GM21526 (cell line): ENCODE measurements at regions not wholly inside any gene's neighbourhood (a gene's known extent, or its start where the extent isn't known, plus 50 kb on each side); places are given as distances from the start of the nearest gene placed in this dataset.

Experiments used
- ATAC-seq: cut with Tn5 transposase; IDR thresholded peaks from one replicate; pipeline ENCODE4 v1.9.1; 2021; ENCODE audit warnings: moderate library complexity; ENCODE audit not compliant: unreplicated experiment, low FRiP score

DNA sequence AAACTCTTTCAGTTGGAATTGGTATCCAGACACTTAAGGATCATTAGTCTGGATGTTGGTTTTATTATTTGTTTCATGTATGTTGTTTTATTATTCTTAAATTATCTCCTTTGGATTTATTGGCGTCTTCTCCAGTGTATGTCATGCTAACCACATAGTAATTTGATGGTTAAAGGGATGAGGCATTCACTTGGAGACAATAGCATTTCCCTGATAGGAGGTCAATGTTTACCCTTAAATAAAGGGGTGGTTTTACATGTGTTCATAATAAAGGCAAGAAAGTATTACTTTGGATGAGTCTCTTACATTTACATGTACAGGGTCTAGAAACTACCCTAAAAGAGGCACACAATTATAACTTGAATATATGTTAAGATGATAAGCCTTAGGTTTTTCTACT lies 51.2 kb upstream of the RNF144B start:
- no peak for ATAC-seq

DNA sequence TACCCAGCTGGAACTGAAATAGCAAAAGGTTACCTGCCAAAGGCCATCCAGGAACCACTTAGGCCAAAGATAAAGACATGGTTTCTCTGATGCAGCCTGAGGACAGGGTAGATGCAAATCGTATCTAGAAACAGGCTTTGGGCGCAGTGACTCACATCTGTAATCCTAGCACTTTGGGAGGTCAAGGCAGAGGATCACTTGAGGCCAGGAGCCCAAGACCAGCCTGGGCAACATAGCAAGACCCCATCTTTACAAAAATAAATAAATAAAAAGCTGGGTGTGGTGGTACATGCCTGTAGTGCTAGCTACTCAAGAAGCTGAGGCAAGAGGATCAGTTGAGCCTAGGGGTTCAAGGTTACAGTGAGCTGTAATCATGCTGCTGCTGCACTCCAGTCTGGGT lies 52.9 kb upstream of the RNF144B start:
- ATAC-seq = no peak

DNA sequence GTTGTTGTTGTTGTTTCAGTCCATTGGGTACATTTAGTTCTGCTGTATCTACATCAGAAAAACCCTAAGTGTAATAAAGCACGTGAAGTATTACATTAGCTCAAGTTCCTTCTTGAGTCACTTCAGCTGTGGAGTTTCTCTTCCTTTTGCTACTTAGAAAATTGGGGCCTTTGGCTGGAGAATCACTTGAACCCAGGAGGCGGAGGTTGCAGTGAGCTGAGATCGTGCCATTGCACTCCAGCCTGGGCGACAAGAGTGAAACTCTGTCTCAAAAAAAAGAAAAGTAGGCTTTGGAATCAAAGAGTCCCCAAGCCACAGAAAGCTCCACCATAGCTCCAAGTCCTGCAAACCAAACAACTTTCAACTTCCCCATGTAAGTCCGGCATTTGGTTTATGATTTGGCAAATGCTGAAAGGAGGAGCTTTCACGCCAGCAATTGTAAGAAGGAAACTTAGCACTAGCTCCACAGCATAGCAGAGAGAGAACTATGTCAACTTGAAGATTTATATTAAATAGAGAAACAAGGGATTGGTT lies 56.5 kb upstream of the RNF144B start:
- ATAC-seq = no peak

DNA sequence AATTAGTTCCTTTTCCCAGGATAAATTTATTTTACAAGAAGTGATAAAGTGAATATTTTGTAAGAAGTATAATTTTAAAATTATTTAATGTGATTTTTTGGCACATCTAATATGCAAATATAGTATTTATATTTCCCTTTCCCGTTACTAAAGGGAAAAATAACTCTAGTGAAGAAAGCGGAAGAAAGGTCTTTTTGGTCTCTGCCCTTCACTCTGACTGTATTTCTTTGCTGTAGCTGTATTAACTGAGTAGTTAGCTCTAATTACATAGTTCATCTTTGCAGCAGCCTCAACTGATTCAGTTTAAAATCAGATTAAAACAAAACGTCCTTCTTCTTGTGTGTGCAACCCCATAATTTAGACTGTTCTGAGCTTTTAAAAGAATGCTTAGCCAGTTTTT lies 57.4 kb upstream of the RNF144B start:
- no peak for ATAC-seq

DNA sequence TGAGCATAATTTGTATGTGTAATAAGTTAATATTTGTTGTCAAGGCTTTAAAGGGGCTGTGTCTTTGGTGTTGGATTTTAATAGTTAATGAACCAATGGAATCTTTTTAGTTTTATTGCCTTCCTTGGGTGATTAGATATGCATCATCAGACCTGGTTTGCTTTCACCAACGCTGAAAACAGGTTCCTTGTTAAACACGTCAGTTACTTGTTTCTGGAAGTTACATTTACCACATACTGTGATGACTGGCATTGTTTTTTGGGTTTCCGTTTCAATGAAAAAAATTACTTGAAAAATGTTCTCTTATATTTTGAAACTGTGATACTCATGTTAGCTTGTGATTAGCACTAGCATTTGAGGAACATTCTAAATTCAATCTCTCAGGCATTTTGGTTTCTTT lies 58.6 kb upstream of the RNF144B start:
- no peak for ATAC-seq

DNA sequence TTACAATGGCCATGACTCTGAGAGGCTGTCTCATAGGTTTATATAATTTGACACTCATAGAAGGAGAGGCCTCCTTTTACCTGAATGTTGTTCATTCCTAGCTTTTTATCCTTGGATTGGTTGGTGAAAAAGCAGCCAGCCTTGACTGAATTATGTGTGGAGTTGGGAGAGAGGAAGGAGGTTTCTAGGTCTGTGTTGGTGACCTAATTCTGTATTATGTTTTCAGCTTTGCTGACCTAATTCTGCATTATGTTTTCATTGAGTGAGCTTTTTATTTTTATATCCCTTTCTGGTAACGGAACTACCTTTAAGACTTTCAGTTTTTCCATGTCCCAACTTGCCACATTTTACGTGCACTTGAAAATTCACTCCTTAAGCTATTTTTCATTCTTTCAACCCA lies 59.1 kb upstream of the RNF144B start:
- no peak for ATAC-seq

DNA sequence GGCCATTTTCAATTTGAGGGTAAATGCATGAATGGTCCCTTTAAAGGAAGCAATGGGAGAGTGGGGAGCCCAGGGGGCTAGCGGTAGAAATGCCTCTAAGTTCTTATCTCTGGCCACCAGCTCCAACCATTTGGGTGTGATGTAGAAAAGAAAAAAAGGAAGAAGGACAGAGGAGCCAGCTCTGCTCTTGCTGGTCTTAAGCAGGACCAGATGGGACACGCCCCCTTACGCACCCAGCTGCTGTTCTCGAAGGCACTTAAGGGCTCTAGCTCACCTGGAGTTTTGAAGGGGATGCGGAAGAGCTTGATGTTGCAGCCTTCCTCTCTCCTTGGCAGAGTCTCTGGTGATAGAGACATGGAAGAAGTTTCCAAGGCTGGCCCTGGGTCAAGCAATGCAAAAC lies 59.5 kb upstream of the RNF144B start:
- no peak for ATAC-seq

DNA sequence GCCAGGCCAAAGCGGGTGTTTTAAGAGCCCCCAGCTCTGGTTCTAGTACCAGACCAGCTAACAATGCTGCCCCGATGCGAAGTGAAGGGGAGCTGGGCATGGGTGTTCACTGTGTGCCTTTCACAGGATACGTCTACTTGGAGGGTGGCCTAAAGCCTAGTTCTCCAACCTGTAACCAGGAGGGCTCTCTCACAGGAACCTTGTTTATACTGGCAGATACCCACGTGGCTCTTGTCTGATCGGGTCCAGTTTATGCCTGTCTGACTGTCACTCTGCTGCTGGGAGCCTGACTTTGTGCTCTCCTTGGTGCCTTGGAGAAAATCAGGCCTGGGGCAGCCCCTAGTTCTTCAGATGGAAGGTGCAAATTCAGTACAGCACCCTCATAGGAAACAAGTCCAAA lies 60.2 kb upstream of the RNF144B start:
- no peak for ATAC-seq

DNA sequence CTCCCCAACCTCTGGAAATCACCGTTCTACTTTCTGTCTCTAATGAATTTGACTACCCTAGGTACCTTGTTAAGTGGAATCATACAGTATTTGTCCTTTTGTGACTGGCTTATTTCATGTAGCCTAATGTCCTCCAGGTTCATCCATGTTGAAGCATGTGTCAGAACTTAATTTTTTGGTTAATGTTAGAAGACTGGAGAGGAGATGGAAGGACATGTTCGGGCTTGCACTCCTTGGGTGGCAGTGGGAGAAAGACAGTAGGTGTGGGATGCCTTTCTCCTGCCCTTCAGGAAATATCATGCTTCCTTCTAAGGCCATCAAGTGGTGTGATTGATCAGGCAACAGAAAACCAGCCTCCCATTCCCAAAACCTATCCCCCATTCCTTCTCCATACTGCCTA lies 61.1 kb upstream of the RNF144B start:
- ATAC-seq = no peak

DNA sequence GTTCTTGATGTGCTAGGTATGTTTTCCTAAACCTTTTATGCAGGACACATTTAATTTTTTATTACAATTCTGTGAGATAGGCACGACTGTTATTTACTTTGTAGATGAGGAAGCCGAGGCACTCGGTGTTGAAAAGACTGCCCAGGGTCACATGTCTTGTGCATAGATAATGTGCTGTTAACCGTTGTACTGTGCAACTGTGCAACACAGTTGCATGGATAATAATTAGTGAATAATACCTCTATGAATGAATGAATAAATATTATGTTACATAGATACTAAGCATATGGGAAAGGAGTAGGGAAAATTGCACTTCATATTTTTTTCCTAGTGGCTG lies 60.3 kb upstream of the DEK start:
- ATAC-seq = no peak

DNA sequence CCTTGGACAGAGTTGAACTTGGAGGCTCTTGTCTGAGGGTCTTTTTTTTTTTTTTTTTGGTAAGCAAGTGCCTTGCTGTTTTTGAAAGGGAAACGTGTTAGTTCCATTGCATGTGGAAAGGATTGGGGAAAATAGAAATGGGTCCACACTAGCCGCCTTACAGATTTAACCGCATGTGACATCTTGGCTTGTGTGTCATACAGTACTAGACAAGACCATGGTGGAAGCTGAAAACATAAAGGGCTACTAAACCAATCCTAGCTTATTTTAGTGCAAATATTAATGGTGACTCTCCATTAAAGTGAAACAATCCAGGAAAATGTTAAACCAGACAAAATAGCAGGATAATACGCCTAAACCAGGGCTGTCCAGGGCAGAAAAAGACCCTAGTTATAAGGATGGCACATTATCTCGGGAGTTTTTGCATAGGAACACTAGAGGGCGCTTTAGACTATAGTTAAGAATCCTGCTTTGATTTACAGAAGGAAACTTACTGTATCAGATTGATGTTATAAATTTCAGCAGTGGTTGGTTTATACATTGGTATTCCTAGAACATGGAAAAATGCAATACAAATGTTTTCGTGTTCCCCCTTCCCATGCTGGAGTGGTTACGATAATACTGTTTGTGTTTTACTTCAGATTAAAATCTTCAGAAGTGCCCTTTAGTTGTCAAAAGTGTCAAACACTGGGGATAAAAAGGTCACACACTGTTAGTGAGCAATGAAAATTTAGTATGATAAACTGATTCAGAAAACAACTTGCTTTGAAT lies 59.8 kb upstream of the DEK start:
- ATAC-seq = peak; percentile 51

DNA sequence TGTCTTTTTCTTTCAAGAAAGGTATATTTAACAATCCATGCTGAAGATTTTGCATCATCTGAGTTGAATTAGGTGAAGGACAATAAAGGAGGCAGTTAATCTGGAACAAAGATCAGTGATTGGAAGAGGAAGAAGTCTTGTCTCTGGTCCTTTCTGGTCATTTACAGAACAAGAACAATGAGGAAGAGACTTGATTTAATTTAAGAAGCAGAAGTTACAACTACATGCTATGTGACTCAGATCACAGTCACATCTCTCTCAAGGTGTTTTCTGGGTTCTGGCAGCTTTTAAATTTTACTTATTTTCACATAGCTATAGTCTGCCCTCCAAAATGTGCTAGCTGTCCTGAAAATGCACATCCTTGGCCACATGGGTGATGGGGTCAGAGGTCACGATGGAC lies 53.5 kb upstream of the DEK start:
- no peak for ATAC-seq

DNA sequence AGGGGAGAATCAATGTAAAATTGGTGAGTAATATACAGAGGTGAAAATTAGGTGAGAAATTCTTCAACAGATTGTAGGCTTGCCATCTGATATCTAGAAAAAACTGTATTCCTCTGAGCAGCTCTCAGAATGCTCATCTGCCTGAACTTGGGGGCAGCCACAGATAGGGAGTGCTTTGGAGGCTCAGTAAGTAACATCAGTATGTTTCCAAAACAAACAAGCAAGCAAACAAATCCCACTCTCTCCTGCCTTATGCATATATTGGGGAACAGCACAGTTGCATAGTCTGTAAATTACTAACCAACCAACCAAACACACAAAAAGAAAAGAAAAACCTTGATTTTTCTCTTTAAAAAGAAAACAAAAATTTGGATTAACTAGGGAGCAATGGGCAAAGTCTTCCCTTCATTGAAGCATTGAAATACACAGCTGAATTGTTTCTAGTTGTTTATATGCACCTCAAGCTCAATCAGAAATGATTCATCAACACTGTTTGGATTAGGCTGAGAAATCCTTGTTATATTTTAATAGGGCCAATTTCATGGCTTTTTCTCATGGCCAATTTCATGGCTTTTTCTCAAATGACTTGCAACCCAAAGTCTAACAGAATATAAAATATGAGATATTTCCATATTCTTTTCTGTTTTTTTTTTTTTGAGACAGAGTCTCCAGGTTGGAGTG lies 50.1 kb upstream of the DEK start:
- ATAC-seq = no peak
